Thoracic aorta (tissue), 2 donors: ENCODE measurements at regions not wholly inside any gene's neighbourhood (a gene's known extent, or its start where the extent isn't known, plus 50 kb on each side); places are given as distances from the start of the nearest gene placed in this dataset.

ENCODE experiments used
- ATAC-seq: fragments of 150-250 bp; one replicate; pipeline ENCODE4 v1.8.0; 2017; ENCODE audit warnings: low read depth; ENCODE audit not compliant: insufficient number of reproducible peaks, low FRiP score
- DNase-seq: peaks from one replicate; pipeline ENCODE4 v3.0.0-alpha.2; 2020; ENCODE audit warnings: low spot score
- H3K27ac ChIP-seq, 2 donors: fragments of 200-600 bp; sonication (generic); 1 replicate in 1 of 2; 2 replicates in 1 of 2; pipeline ENCODE4 v1.5.1; 2016; ENCODE audit warnings: mild to moderate bottlenecking in 2 of 2, moderate library complexity in 2 of 2
- H3K27me3 ChIP-seq: fragments of 200-600 bp; sonication (generic); replicated peaks from 2 replicates; pipeline ENCODE4 v1.6.0; 2016; ENCODE audit warnings: mild to moderate bottlenecking; ENCODE audit not compliant: insufficient read depth
- H3K36me3 ChIP-seq: fragments of 200-600 bp; sonication (generic); one replicate; pipeline ENCODE4 v1.5.1; 2016
- H3K4me1 ChIP-seq, 2 donors: fragments of 200-600 bp; sonication (generic); 1 replicate in 1 of 2; 2 replicates in 1 of 2; pipeline versions ENCODE4 v1.5.1 to v1.6.0; 2016; ENCODE audit warnings: low read depth in 2 of 2, mild to moderate bottlenecking in 1 of 2; ENCODE audit not compliant: control insufficient read depth in 1 of 2
- H3K4me3 ChIP-seq: fragments of 200-600 bp; sonication (generic); 2 replicates; pipeline ENCODE4 v1.5.1; 2016; ENCODE audit warnings: mild to moderate bottlenecking
- H3K9me3 ChIP-seq: fragments of 200-600 bp; sonication (generic); 2 replicates; pipeline ENCODE4 v1.5.1; 2016
- CTCF ChIP-seq: fragments of 200-600 bp; sonication (generic); IDR thresholded peaks from one replicate; pipeline ENCODE4 v1.5.1; 2019; ENCODE audit warnings: antibody characterized with exemption

GRCh38 chr9:10785255-10785654, 172.5 kb upstream of the PTPRD start:
- no peak for DNase-seq
- no peak for TF ChIP-seq CTCF
- Histone ChIP-seq H3K4me3 (no peak overlapping the region), H3K27me3 (no peaks in the 10 kb centered on the region), H3K36me3 (no peaks in the 10 kb centered on the region), H3K9me3 (no peaks in the 10 kb centered on the region), H3K27ac (no peak overlapping the region), H3K4me1 (no peaks in the 10 kb centered on the region)
- no peak for ATAC-seq

GRCh38 chr9:10793306-10793705, 180.5 kb upstream of the PTPRD start:
- Histone ChIP-seq H3K27me3 (no peaks in the 10 kb centered on the region), H3K27ac (no peak overlapping the region), H3K36me3 (no peaks in the 10 kb centered on the region), H3K4me3 (no peak overlapping the region), H3K4me1 (no peaks in the 10 kb centered on the region), H3K9me3 (no peaks in the 10 kb centered on the region)
- ATAC-seq (no peak), DNase-seq (no peak)
- TF ChIP-seq CTCF, result no peak

GRCh38 chr9:10804486-10804885, 191.7 kb upstream of the PTPRD start:
- no peaks in the 10 kb centered on the region for H3K4me1 ChIP-seq
- H3K9me3 ChIP-seq, result no peaks in the 10 kb centered on the region
- no peaks in the 10 kb centered on the region for H3K27me3 ChIP-seq
- no peak for TF ChIP-seq CTCF
- no peak for DNase-seq
- H3K27ac ChIP-seq, result no peak overlapping the region
- H3K36me3 ChIP-seq, result no peaks in the 10 kb centered on the region
- no peak overlapping the region for H3K4me3 ChIP-seq
- no peak for ATAC-seq

- Histone ChIP-seq H3K4me1 (no peaks in the 10 kb centered on the region), H3K27ac (no peak overlapping the region), H3K4me3 (no peak overlapping the region), H3K36me3 (no peaks in the 10 kb centered on the region), H3K9me3 (no peaks in the 10 kb centered on the region), H3K27me3 (no peaks in the 10 kb centered on the region)
- no peak for TF ChIP-seq CTCF
- ATAC-seq, result no peak
- no peak for DNase-seq
Observed at GRCh38 chr9:10806868-10807267, 194.1 kb upstream of the PTPRD start.

- H3K27me3 ChIP-seq, result no peaks in the 10 kb centered on the region
- no peak for TF ChIP-seq CTCF
- H3K36me3 ChIP-seq, result no peaks in the 10 kb centered on the region
- DNase-seq, result no peak
- H3K4me3 ChIP-seq, result no peak overlapping the region
- no peaks in the 10 kb centered on the region for H3K9me3 ChIP-seq
- H3K27ac ChIP-seq, result no peak overlapping the region
- no peaks in the 10 kb centered on the region for H3K4me1 ChIP-seq
- no peak for ATAC-seq
Observed at GRCh38 chr9:10818206-10818605, 205.4 kb upstream of the PTPRD start.
